NK-92 (cell line): ENCODE measurements at regions not wholly inside any gene's neighbourhood (a gene's known extent, or its start where the extent isn't known, plus 50 kb on each side); places are given as distances from the start of the nearest gene placed in this dataset.
"Not testable (repeated sequence)": the region's sequence is repeated elsewhere in the genome, so short reads cannot be mapped to it uniquely, and the experiment has no call there.

Experiments
- DNase-seq: peaks from one replicate; lab custom pipeline; 2025; ENCODE audit not compliant: unreplicated experiment; lab: John Stamatoyannopoulos, UW

- DNase-seq, result no peak
These were observed 310.7 kb upstream of the DPPA4 start for GRCh38 chr3:109648027-109648426.

GRCh38 chr3:109656225-109656624, 318.9 kb upstream of the DPPA4 start:
- DNase-seq, result no peak

GRCh38 chr3:109678600-109678999, 341.3 kb upstream of the DPPA4 start:
- no peak for DNase-seq

GRCh38 chr3:109679664-109680063, 342.3 kb upstream of the DPPA4 start:
- no peak for DNase-seq

GRCh38 chr3:109683746-109684145, 346.4 kb upstream of the DPPA4 start:
- no peak for DNase-seq

- no peak for DNase-seq
These were observed 348.0 kb upstream of the DPPA4 start for GRCh38 chr3:109685084-109686079.

- DNase-seq, result no peak
These were observed 350.3 kb upstream of the DPPA4 start for GRCh38 chr3:109687626-109688025.

GRCh38 chr3:109696932-109697331, 359.6 kb upstream of the DPPA4 start:
- no peak for DNase-seq

- DNase-seq, result no peak
These were observed 364.9 kb upstream of the DPPA4 start for GRCh38 chr3:109702252-109702651.

- no peak for DNase-seq
These were observed 365.6 kb upstream of the DPPA4 start for GRCh38 chr3:109702976-109703375.

GRCh38 chr3:109705133-109705532, 367.8 kb upstream of the DPPA4 start:
- not testable (repeated sequence) for DNase-seq

GRCh38 chr3:109707617-109708016, 370.3 kb upstream of the DPPA4 start:
- DNase-seq, result no peak

- DNase-seq, result no peak
These were observed 375.9 kb upstream of the DPPA4 start for GRCh38 chr3:109713288-109713687.

- DNase-seq, result no peak
These were observed 378.4 kb upstream of the DPPA4 start for GRCh38 chr3:109715707-109716106.

- no peak for DNase-seq
These were observed 381.5 kb upstream of the DPPA4 start for GRCh38 chr3:109718850-109719249.

- DNase-seq, result no peak
These were observed 391.6 kb upstream of the DPPA4 start for GRCh38 chr3:109728861-109729494.

GRCh38 chr3:109731639-109732473, 394.5 kb upstream of the DPPA4 start:
- no peak for DNase-seq

GRCh38 chr3:109743981-109744380, 406.6 kb upstream of the DPPA4 start:
- no peak for DNase-seq

- no peak for DNase-seq
These were observed 435.2 kb upstream of the DPPA4 start for GRCh38 chr3:109772520-109772919.

GRCh38 chr3:109774108-109774507, 436.8 kb upstream of the DPPA4 start:
- DNase-seq, result no peak

- no peak for DNase-seq
These were observed 446.9 kb upstream of the DPPA4 start for GRCh38 chr3:109784285-109784684.
